HepG2 (cell line): ENCODE measurements at regions not wholly inside any gene's neighbourhood (a gene's known extent, or its start where the extent isn't known, plus 50 kb on each side); places are given as distances from the start of the nearest gene placed in this dataset.

Source experiments
- ATAC-seq: fragments of 200-7000 bp; cut with Tn5 transposase; 3 replicates; pipeline ENCODE4 v1.9.1; 2020; ENCODE audit warnings: mild to moderate bottlenecking, moderate library complexity
- BruUV-seq: library from RNA; stranded (reverse); fragments of 400-500 nt; replicated peaks from 2 replicates; lab custom pipeline; 2021; lab: Mats Ljungman, UMichigan
- CTCF ChIA-PET: fragments of 300-600 bp; formaldehyde crosslinking; extraction: SDS; loops from one replicate; lab custom pipeline; 2021; ENCODE audit warnings: low total read pairs, inconsistent platforms, low intra/inter-chr PET ratio; lab: Yijun Ruan, JAX
- POLR2A ChIA-PET: fragments of 350-600 bp; sonication (Branson Sonifier 250); formaldehyde crosslinking; loops from one replicate; lab custom pipeline; 2020; ENCODE audit warnings: antibody characterized with exemption, inconsistent platforms; lab: Yijun Ruan, JAX
- DNase-seq: peaks from one replicate; pipeline ENCODE4 v3.0.0-alpha.2; 2015; ENCODE audit warnings: low spot score
- FAIRE-seq: peaks from 3 replicates; lab custom pipeline; 2011; peaks lifted over from hg19 to GRCh38; lab: Jason Lieb, UNC
- H2AFZ ChIP-seq: one replicate; pipeline ENCODE4 v1.6.1; 2011; ENCODE audit warnings: low read length, inconsistent platforms
- H3K27ac ChIP-seq: fragments of 300-600 bp; 3 replicates; pipeline ENCODE4 v1.8.0; 2011; ENCODE audit warnings: mixed run types, mild to moderate bottlenecking, mixed read lengths, low read length, inconsistent platforms; ENCODE audit not compliant: insufficient read depth; ENCODE audit errors: extremely low read length
- H3K27me3 ChIP-seq, 2 experiments: fragments of 200-600 bp in 1 of 2; 2 replicates in 1 of 2; 3 replicates in 1 of 2; pipeline versions ENCODE4 v1.6.0 to v1.8.0; 2011; ENCODE audit warnings: low read length in 2 of 2, mild to moderate bottlenecking in 2 of 2, moderate library complexity in 2 of 2, inconsistent platforms in 1 of 2; ENCODE audit not compliant: insufficient read depth in 2 of 2, control insufficient read depth in 1 of 2
- H3K36me3 ChIP-seq, 2 experiments: fragments of 200-600 bp in 1 of 2; replicated peaks in 1 of 2; 2 replicates in 1 of 2; 3 replicates in 1 of 2; pipeline versions ENCODE4 v1.5.1 to v1.8.0; 2011; ENCODE audit warnings: low read length in 2 of 2, inconsistent platforms in 1 of 2; ENCODE audit not compliant: insufficient read depth in 2 of 2, control insufficient read depth in 1 of 2
- H3K4me1 ChIP-seq: 2 replicates; pipeline ENCODE4 v1.5.1; 2012; ENCODE audit warnings: low read length, inconsistent platforms; ENCODE audit not compliant: insufficient read depth
- H3K4me2 ChIP-seq: 2 replicates; pipeline ENCODE4 v1.6.0; 2011; ENCODE audit warnings: low read depth, low read length, inconsistent platforms
- H3K4me3 ChIP-seq, 3 experiments: fragments of 200-600 bp in 1 of 3; sonication (generic), shearing (Covaris generic) in 1 of 3; replicated peaks in 1 of 3; 2 replicates each; pipeline ENCODE4 v1.5.1; 2011 to 2016; ENCODE audit warnings: low read length in 3 of 3, inconsistent platforms in 2 of 3, low read depth in 2 of 3, mild to moderate bottlenecking in 2 of 3, control low read depth in 1 of 3, mixed read lengths in 1 of 3; ENCODE audit not compliant: insufficient read depth in 1 of 3
- H3K79me2 ChIP-seq: one replicate; pipeline ENCODE4 v1.6.1; 2011; ENCODE audit warnings: low read length, inconsistent platforms; ENCODE audit not compliant: insufficient read depth
- H3K9ac ChIP-seq: 2 replicates; pipeline ENCODE4 v1.6.0; 2011; ENCODE audit warnings: mild to moderate bottlenecking, low read depth, low read length, inconsistent platforms; ENCODE audit not compliant: insufficient read depth
- H3K9me3 ChIP-seq: 2 replicates; pipeline ENCODE4 v1.5.1; 2012; ENCODE audit warnings: mild to moderate bottlenecking, low read length
- H4K20me1 ChIP-seq: 2 replicates; pipeline ENCODE4 v1.6.0; 2011; ENCODE audit warnings: inconsistent platforms, mild to moderate bottlenecking, low read length, moderate library complexity; ENCODE audit not compliant: insufficient read depth
- CCDC6 ChIP-seq: sonication (generic); formaldehyde crosslinking; IDR thresholded peaks from 2 replicates; pipeline ENCODE4 v1.8.1; 2022; ENCODE audit warnings: mild to moderate bottlenecking, missing genetic modification reagents, moderate library complexity
- CEBPG ChIP-seq: IDR thresholded peaks from 2 replicates; pipeline ENCODE4 v1.6.1; 2016
- FOXA3 ChIP-seq: IDR thresholded peaks from 2 replicates; pipeline ENCODE4 v1.6.1; 2016; ENCODE audit warnings: missing genetic modification reagents, missing compliant biosample characterization
- HNRNPLL ChIP-seq: fragments of 200-400 bp; formaldehyde crosslinking; IDR thresholded peaks from 2 replicates; pipeline ENCODE4 v1.6.1; 2017; ENCODE audit warnings: mild to moderate bottlenecking, low read depth, low read length; ENCODE audit not compliant: poor library complexity, severe bottlenecking
- MAFF ChIP-seq: IDR thresholded peaks from 2 replicates; pipeline ENCODE4 v1.6.1; 2011; ENCODE audit warnings: low read depth, low read length, improper control_type of control experiment
- ZNF224 ChIP-seq: sonication (generic); formaldehyde crosslinking; IDR thresholded peaks from 2 replicates; pipeline ENCODE4 v1.5.0; 2020; ENCODE audit warnings: mild to moderate bottlenecking, missing genetic modification reagents
- ZNF629 ChIP-seq: sonication (generic); formaldehyde crosslinking; conservative IDR thresholded peaks from 2 replicates; pipeline ENCODE4 v1.5.0; 2020; ENCODE audit warnings: missing genetic modification reagents
- WGBS: methylation state at CpG from one replicate; pipeline ENCODE4 v1.1.6; 2017; ENCODE audit warnings: low lambda C conversion rate; 5-methylcytosine and 5-hydroxymethylcytosine counted together
- in situ Hi-C: cut with HindIII; loops from 2 replicates; pipeline ENCODE4 v1.10.0; 2017; ENCODE audit warnings: low pct_unique_long_range_greater_than_20kb; ENCODE audit not compliant: extremely low pct_ligation_motif_present
- intact Hi-C: fragments of 100-400 bp; cut with micrococcal nuclease; formaldehyde crosslinking; loops from one replicate; pipeline ENCODE4 v1.10.0; 2022; ENCODE audit not compliant: unreplicated experiment

- H3K4me2 ChIP-seq: no peak overlapping the region
- ChIA-PET CTCF (no interaction called here), POLR2A (no interaction called here)
- intact Hi-C loops (no loop called here), in situ Hi-C loops (no loop called here)
- BruUV-seq: no TSS peak
- DNase-seq (no peak), FAIRE-seq (no peak), ATAC-seq (no peak)
- no peak overlapping the region for H3K9ac ChIP-seq
- no peak overlapping the region for H3K27ac ChIP-seq
- H3K4me1 ChIP-seq: no peaks in the 10 kb centered on the region
- TF ChIP-seq CCDC6 (CRISPR knock-in tag) (no peak), MAFF (no peak)
- H3K79me2 ChIP-seq: no peaks in the 10 kb centered on the region
- H3K36me3 ChIP-seq: no peaks in the 10 kb centered on the region
- H2AFZ ChIP-seq: no peak overlapping the region
- H3K27me3 ChIP-seq: no peaks in the 10 kb centered on the region
- 0% methylated on average over 2 of the region's 2 CpGs for WGBS
- no peaks in the 10 kb centered on the region for H4K20me1 ChIP-seq
- no peak overlapping the region for H3K4me3 ChIP-seq
- H3K9me3 ChIP-seq: no peaks in the 10 kb centered on the region
Observed at GRCh38 chrX:87397103-87397886, 120.3 kb upstream of the KLHL4 start.

GRCh38 chrX:87402256-87402655, 115.3 kb upstream of the KLHL4 start:
- no peak overlapping the region for H3K4me2 ChIP-seq
- POLR2A ChIA-PET: no interaction called here
- no peaks in the 10 kb centered on the region for H3K9me3 ChIP-seq
- no peaks in the 10 kb centered on the region for H3K79me2 ChIP-seq
- FAIRE-seq (no peak), ATAC-seq (no peak), DNase-seq (no peak)
- H3K36me3 ChIP-seq: no peaks in the 10 kb centered on the region
- H4K20me1 ChIP-seq: no peaks in the 10 kb centered on the region
- H2AFZ ChIP-seq: no peak overlapping the region
- no peaks in the 10 kb centered on the region for H3K4me1 ChIP-seq
- H3K27ac ChIP-seq: no peak overlapping the region
- CTCF ChIA-PET: no interaction called here
- intact Hi-C loops: no loop called here
- no peaks in the 10 kb centered on the region for H3K27me3 ChIP-seq
- no peak overlapping the region for H3K4me3 ChIP-seq
- 0% methylated on average over 1 of the region's 1 CpG for WGBS
- BruUV-seq: no TSS peak
- in situ Hi-C loops: no loop called here
- TF ChIP-seq CEBPG: no peak
- TF ChIP-seq ZNF224 (CRISPR knock-in tag): no peak
- no peak for TF ChIP-seq HNRNPLL
- no peak for TF ChIP-seq FOXA3 (CRISPR knock-in tag)
- no peak for TF ChIP-seq ZNF629 (CRISPR knock-in tag)
- no peak overlapping the region for H3K9ac ChIP-seq
